ENCODE measurements at regions not wholly inside any gene's neighbourhood (a gene's known extent, or its start where the extent isn't known, plus 50 kb on each side); places are given as distances from the start of the nearest gene placed in this dataset.
"Not testable (repeated sequence)": the region's sequence is repeated elsewhere in the genome, so short reads cannot be mapped to it uniquely, and the experiment has no call there.

GRCh38 chr7:132029369-132030085 is 473.1 kb upstream of the PODXL start:
- no peak for DNase-seq

GRCh38 chr7:132028144-132028920 is 471.9 kb upstream of the PODXL start:
- no peak for DNase-seq

GRCh38 chr7:132024290-132024689 is 467.9 kb upstream of the PODXL start:
- DNase-seq, result no peak

- no peak for DNase-seq
These were observed 467.0 kb upstream of the PODXL start for GRCh38 chr7:132023466-132023865.

- DNase-seq, result no peak
These were observed 465.8 kb upstream of the PODXL start for GRCh38 chr7:132022188-132022587.

- DNase-seq, result no peak
These were observed 463.3 kb upstream of the PODXL start for GRCh38 chr7:132019703-132020102.

- no peak for DNase-seq
These were observed 453.4 kb upstream of the PODXL start for GRCh38 chr7:132009778-132010177.

- DNase-seq, result no peak
These were observed 448.1 kb upstream of the PODXL start for GRCh38 chr7:132004529-132004928.

- no peak for DNase-seq
These were observed 446.0 kb upstream of the PODXL start for GRCh38 chr7:132002343-132002968.

GRCh38 chr7:132001146-132001545 is 444.7 kb upstream of the PODXL start:
- DNase-seq, result no peak

GRCh38 chr7:131999193-131999592 is 442.8 kb upstream of the PODXL start:
- no peak for DNase-seq

- DNase-seq, result no peak
These were observed 438.9 kb upstream of the PODXL start for GRCh38 chr7:131995324-131995723.

GRCh38 chr7:131981069-131981468 is 424.6 kb upstream of the PODXL start:
- DNase-seq, result not testable (repeated sequence)

GRCh38 chr7:131978118-131978517 is 421.7 kb upstream of the PODXL start:
- not testable (repeated sequence) for DNase-seq

- no peak for DNase-seq
These were observed 420.0 kb upstream of the PODXL start for GRCh38 chr7:131976411-131976810.

GRCh38 chr7:131974671-131975070 is 418.2 kb upstream of the PODXL start:
- DNase-seq, result no peak

GRCh38 chr7:131972251-131972650 is 415.8 kb upstream of the PODXL start:
- DNase-seq, result no peak

- DNase-seq, result no peak
These were observed 414.2 kb upstream of the PODXL start for GRCh38 chr7:131970602-131971001.

- no peak for DNase-seq
These were observed 413.1 kb upstream of the PODXL start for GRCh38 chr7:131969560-131969959.

- DNase-seq, result no peak
These were observed 410.8 kb upstream of the PODXL start for GRCh38 chr7:131967216-131967730.

- no peak for DNase-seq
These were observed 407.8 kb upstream of the PODXL start for GRCh38 chr7:131964203-131964602.

- DNase-seq, result no peak
These were observed 404.7 kb upstream of the PODXL start for GRCh38 chr7:131961054-131961680.
